ENCODE measurements at regions not wholly inside any gene's neighbourhood (a gene's known extent, or its start where the extent isn't known, plus 50 kb on each side); places are given as distances from the start of the nearest gene placed in this dataset.

GRCh38 chr4:71210823-71211222, 128.0 kb upstream of the SLC4A4 start:
- TF ChIP-seq CTCF (IDR thresholded peaks at IDR 0.05): no peak
- ChIA-PET CTCF (no interaction called here), POLR2A (no interaction called here)
- Mint-ChIP-seq H3K36me3 (ENCODE audit: low read depth) (no peaks in the 10 kb centered on the region), H3K27me3 (no peaks in the 10 kb centered on the region), H3K9me3 (peaks cover 4% of the 10 kb centered on the region), H3K27ac (no peak overlapping the region), H3K4me1 (no peaks in the 10 kb centered on the region), H3K4me3 (no peak overlapping the region)
- intact Hi-C loops (cut with micrococcal nuclease): no loop called here
- DNase-seq (no peak), ATAC-seq (ENCODE audit: low read depth) (no peak)

- no peaks in the 10 kb centered on the region for H3K4me1 Mint-ChIP-seq
- intact Hi-C loops (cut with micrococcal nuclease): no loop called here
- DNase-seq: no peak
- ChIA-PET CTCF (no interaction called here), POLR2A (no interaction called here)
- no peak for TF ChIP-seq CTCF (IDR thresholded peaks at IDR 0.05)
- peaks cover 4% of the 10 kb centered on the region for H3K9me3 Mint-ChIP-seq
- no peak for ATAC-seq (ENCODE audit: low read depth)
- H3K27me3 Mint-ChIP-seq: no peaks in the 10 kb centered on the region
- H3K36me3 Mint-ChIP-seq (ENCODE audit: low read depth): no peaks in the 10 kb centered on the region
- H3K4me3 Mint-ChIP-seq: no peak overlapping the region
- H3K27ac Mint-ChIP-seq: no peak overlapping the region
These were observed 127.1 kb upstream of the SLC4A4 start for GRCh38 chr4:71211748-71212147.

GRCh38 chr4:71212216-71212615, 126.6 kb upstream of the SLC4A4 start:
- Mint-ChIP-seq H3K9me3 (peaks cover 4% of the 10 kb centered on the region), H3K4me1 (no peaks in the 10 kb centered on the region), H3K36me3 (ENCODE audit: low read depth) (no peaks in the 10 kb centered on the region), H3K27ac (no peak overlapping the region), H3K4me3 (no peak overlapping the region), H3K27me3 (no peaks in the 10 kb centered on the region)
- intact Hi-C loops (cut with micrococcal nuclease): no loop called here
- DNase-seq (no peak), ATAC-seq (ENCODE audit: low read depth) (no peak)
- POLR2A ChIA-PET: no interaction called here
- TF ChIP-seq CTCF (IDR thresholded peaks at IDR 0.05): no peak
- CTCF ChIA-PET: no interaction called here

- DNase-seq: no peak
- Mint-ChIP-seq H3K4me1 (no peaks in the 10 kb centered on the region), H3K4me3 (no peak overlapping the region), H3K36me3 (ENCODE audit: low read depth) (no peaks in the 10 kb centered on the region), H3K9me3 (peaks cover 4% of the 10 kb centered on the region), H3K27me3 (no peaks in the 10 kb centered on the region), H3K27ac (no peak overlapping the region)
- ATAC-seq (ENCODE audit: low read depth): no peak
- POLR2A ChIA-PET: no interaction called here
- no peak for TF ChIP-seq CTCF (IDR thresholded peaks at IDR 0.05)
- intact Hi-C loops (cut with micrococcal nuclease): no loop called here
- CTCF ChIA-PET: no interaction called here
These were observed 124.2 kb upstream of the SLC4A4 start for GRCh38 chr4:71214578-71214977.

GRCh38 chr4:71216316-71216959, 122.4 kb upstream of the SLC4A4 start:
- ChIA-PET CTCF (no interaction called here), POLR2A (no interaction called here)
- peaks cover 11% of the 10 kb centered on the region for H3K9me3 Mint-ChIP-seq
- no peak for TF ChIP-seq CTCF (IDR thresholded peaks at IDR 0.05)
- DNase-seq (no peak), ATAC-seq (ENCODE audit: low read depth) (no peak)
- H3K27me3 Mint-ChIP-seq: peaks cover 2% of the 10 kb centered on the region
- intact Hi-C loops (cut with micrococcal nuclease): no loop called here
- no peak overlapping the region for H3K27ac Mint-ChIP-seq
- H3K4me3 Mint-ChIP-seq: no peak overlapping the region
- H3K36me3 Mint-ChIP-seq (ENCODE audit: low read depth): no peaks in the 10 kb centered on the region
- H3K4me1 Mint-ChIP-seq: no peaks in the 10 kb centered on the region
